B cell (primary cell): ENCODE measurements at regions not wholly inside any gene's neighbourhood (a gene's known extent, or its start where the extent isn't known, plus 50 kb on each side); places are given as distances from the start of the nearest gene placed in this dataset.

ENCODE experiments used
- ATAC-seq: fragments of 200-7000 bp; cut with Tn5 transposase; one replicate; pipeline ENCODE4 v1.10.0; 2021; ENCODE audit warnings: low read depth, mild to moderate bottlenecking, moderate number of reproducible peaks, moderate library complexity
- CTCF ChIA-PET: fragments of 350-600 bp; sonication (Branson Sonifier 250); formaldehyde crosslinking; loops from one replicate; lab custom pipeline; 2021; ENCODE audit warnings: antibody characterized with exemption, inconsistent platforms; lab: Charles Lee
- POLR2A ChIA-PET: fragments of 350-600 bp; sonication (Branson Sonifier 250); formaldehyde crosslinking; loops from one replicate; lab custom pipeline; 2021; ENCODE audit warnings: antibody characterized with exemption; lab: Charles Lee
- DNase-seq: peaks from one replicate; pipeline ENCODE4 v3.0.0; 2013
- H2AFZ ChIP-seq: 2 replicates; pipeline ENCODE4 v1.6.1; 2012; ENCODE audit warnings: mild to moderate bottlenecking, low read depth, low read length; ENCODE audit not compliant: insufficient read depth, poor library complexity, severe bottlenecking
- H3K27ac ChIP-seq, 2 donors: 1 replicate in 1 of 2; 2 replicates in 1 of 2; pipeline ENCODE4 v1.5.1; 2012 to 2013; ENCODE audit warnings: low read length in 2 of 2, mild to moderate bottlenecking in 2 of 2, moderate library complexity in 1 of 2
- H3K27me3 ChIP-seq, 4 experiments: fragments of 200-600 bp in 1 of 4; sonication (generic) in 1 of 4; replicated peaks in 1 of 4; 1 replicate in 2 of 4; 2 replicates in 2 of 4; pipeline versions ENCODE4 v1.6.1 to v1.7.0; 2013 to 2016; ENCODE audit warnings: low read length in 3 of 4, mild to moderate bottlenecking in 2 of 4, mixed read lengths in 1 of 4, moderate library complexity in 1 of 4; ENCODE audit not compliant: insufficient read depth in 4 of 4, control insufficient read depth in 3 of 4; ENCODE audit errors: control extremely low read depth in 1 of 4
- H3K36me3 ChIP-seq, 2 experiments: replicated peaks in 1 of 2; 1 replicate in 1 of 2; 2 replicates in 1 of 2; pipeline versions ENCODE4 v1.6.1 to v1.7.1; 2013; ENCODE audit warnings: low read length in 1 of 2; ENCODE audit not compliant: insufficient read depth in 2 of 2, control insufficient read depth in 1 of 2; ENCODE audit errors: control extremely low read depth in 1 of 2, extremely low read depth in 1 of 2
- H3K4me1 ChIP-seq, 2 donors: fragments of 200-600 bp in 1 of 2; sonication (generic) in 1 of 2; 1 replicate in 1 of 2; 2 replicates in 1 of 2; pipeline versions ENCODE4 v1.5.1 to v1.6.1; 2013 to 2017; ENCODE audit warnings: low read length in 2 of 2; ENCODE audit not compliant: control insufficient read depth in 2 of 2, insufficient read depth in 2 of 2
- H3K4me2 ChIP-seq: replicated peaks from 2 replicates; pipeline ENCODE3; 2012; ENCODE audit warnings: mild to moderate bottlenecking, low read depth, low read length; ENCODE audit not compliant: poor library complexity, severe bottlenecking
- H3K4me3 ChIP-seq, 5 experiments: fragments of 200-600 bp in 1 of 5; sonication (generic) in 1 of 5; 1 replicate in 3 of 5; 2 replicates in 2 of 5; pipeline versions ENCODE4 v1.5.1 to v1.7.0; 2011 to 2016; ENCODE audit warnings: low read length in 4 of 5, mild to moderate bottlenecking in 4 of 5, low read depth in 2 of 5, control low read depth in 1 of 5, moderate library complexity in 1 of 5; ENCODE audit not compliant: insufficient read depth in 1 of 5; ENCODE audit errors: control extremely low read depth in 1 of 5, extremely low read depth in 1 of 5
- H3K79me2 ChIP-seq: fragments of 200-600 bp; sonication (generic); one replicate; pipeline ENCODE4 v1.6.0; 2016; ENCODE audit warnings: low read length; ENCODE audit not compliant: control insufficient read depth, insufficient read depth
- H3K9ac ChIP-seq: fragments of 200-600 bp; sonication (generic); 2 replicates; pipeline ENCODE4 v1.6.1; 2017; ENCODE audit warnings: mild to moderate bottlenecking, low read length, moderate library complexity
- H3K9me3 ChIP-seq, 3 donors: one replicate each; pipeline versions ENCODE4 v1.6.1 to v1.7.1; 2013; ENCODE audit warnings: low read length in 2 of 3; ENCODE audit not compliant: control insufficient read depth in 2 of 3, insufficient read depth in 1 of 3; ENCODE audit errors: control extremely low read depth in 1 of 3
- H4K20me1 ChIP-seq: 2 replicates; pipeline ENCODE4 v1.6.0; 2012; ENCODE audit warnings: mild to moderate bottlenecking, low read length; ENCODE audit not compliant: insufficient read depth, control insufficient read depth, poor library complexity, severe bottlenecking
- H3K27ac Mint-ChIP-seq: one replicate; pipeline ENCODE4 v1.8.0; 2021; ENCODE audit warnings: mixed read lengths
- H3K27me3 Mint-ChIP-seq: one replicate; pipeline ENCODE4 v1.8.0; 2021; ENCODE audit warnings: mixed read lengths
- H3K4me1 Mint-ChIP-seq: one replicate; pipeline ENCODE4 v1.8.0; 2021; ENCODE audit warnings: mixed read lengths
- H3K4me3 Mint-ChIP-seq: one replicate; pipeline ENCODE4 v1.8.0; 2021; ENCODE audit warnings: mixed read lengths
- H3K9me3 Mint-ChIP-seq: one replicate; pipeline ENCODE4 v1.8.0; 2022; ENCODE audit warnings: mixed read lengths; ENCODE audit not compliant: insufficient read depth
- CTCF ChIP-seq: fragments of 200-600 bp; IDR thresholded peaks from one replicate; pipeline ENCODE4 v1.8.0; 2022; ENCODE audit warnings: antibody characterized with exemption, mild to moderate bottlenecking
- EZH2 ChIP-seq: IDR thresholded peaks from 2 replicates; pipeline ENCODE4 v1.6.1; 2012; ENCODE audit warnings: borderline replicate concordance, low read depth, mild to moderate bottlenecking, moderate library complexity, low read length; ENCODE audit not compliant: insufficient read depth, poor library complexity, severe bottlenecking
- WGBS: methylation state at CpG from one replicate; pipeline ENCODE4 v1.1.5; 2013; ENCODE audit warnings: missing lambda C conversion rate; ENCODE audit not compliant: insufficient coverage; 5-methylcytosine and 5-hydroxymethylcytosine counted together
- intact Hi-C: fragments of 100-400 bp; cut with micrococcal nuclease; formaldehyde crosslinking; loops from one replicate; pipeline ENCODE4 v1.10.0; 2022

- Mint-ChIP-seq H3K9me3 (peaks cover 2% of the 10 kb centered on the region), H3K27me3 (no peaks in the 10 kb centered on the region), H3K4me1 (no peaks in the 10 kb centered on the region), H3K4me3 (no peak overlapping the region), H3K27ac (no peak overlapping the region)
- intact Hi-C loops, result no loop called here
- no peak for TF ChIP-seq CTCF
- no peak for TF ChIP-seq EZH2
- Histone ChIP-seq H3K4me1 (no peaks in the 10 kb centered on the region), H3K36me3 (no peaks in the 10 kb centered on the region), H3K4me3 (no peak overlapping the region), H3K79me2 (no peaks in the 10 kb centered on the region), H3K4me2 (no peak overlapping the region), H3K9ac (no peak overlapping the region), H3K27ac (no peak overlapping the region), H4K20me1 (no peaks in the 10 kb centered on the region), H2AFZ (no peak overlapping the region), H3K9me3 (peaks cover 0 to 8% (median 0%) of the 10 kb centered on the region in 3 donors), H3K27me3 (no peaks in the 10 kb centered on the region)
- ChIA-PET POLR2A (no interaction called here), CTCF (no interaction called here)
- no CpG with 5 or more reads among the region's 3 CpGs for WGBS
- no peak for DNase-seq
- no peak for ATAC-seq
Measured at GRCh38 chr15:95528920-95529319, 801.6 kb upstream of the NR2F2 start.

GRCh38 chr15:95536638-95537037 lies 793.9 kb upstream of the NR2F2 start:
- Histone ChIP-seq H3K36me3 (no peaks in the 10 kb centered on the region), H3K9me3 (no peaks in the 10 kb centered on the region), H4K20me1 (no peaks in the 10 kb centered on the region), H3K4me1 (no peaks in the 10 kb centered on the region), H3K4me2 (no peak overlapping the region), H3K27me3 (no peaks in the 10 kb centered on the region), H3K4me3 (no peak overlapping the region), H3K9ac (no peak overlapping the region), H2AFZ (no peak overlapping the region), H3K27ac (no peak overlapping the region), H3K79me2 (no peaks in the 10 kb centered on the region)
- ATAC-seq, result no peak
- no peak for DNase-seq
- intact Hi-C loops, result no loop called here
- ChIA-PET POLR2A (no interaction called here), CTCF (no interaction called here)
- no peak overlapping the region for H3K27ac Mint-ChIP-seq
- H3K9me3 Mint-ChIP-seq, result peaks cover 5% of the 10 kb centered on the region
- TF ChIP-seq EZH2, result no peak
- TF ChIP-seq CTCF, result no peak
- 91% methylated on average over 9 of the region's 11 CpGs for WGBS
- H3K4me1 Mint-ChIP-seq, result no peaks in the 10 kb centered on the region
- H3K27me3 Mint-ChIP-seq, result no peaks in the 10 kb centered on the region
- no peak overlapping the region for H3K4me3 Mint-ChIP-seq
